ENCODE measurements at regions not wholly inside any gene's neighbourhood (a gene's known extent, or its start where the extent isn't known, plus 50 kb on each side); places are given as distances from the start of the nearest gene placed in this dataset.
A peak's percentile ranks its signal among the peaks of the same experiment; 100 is the strongest.

DNA sequence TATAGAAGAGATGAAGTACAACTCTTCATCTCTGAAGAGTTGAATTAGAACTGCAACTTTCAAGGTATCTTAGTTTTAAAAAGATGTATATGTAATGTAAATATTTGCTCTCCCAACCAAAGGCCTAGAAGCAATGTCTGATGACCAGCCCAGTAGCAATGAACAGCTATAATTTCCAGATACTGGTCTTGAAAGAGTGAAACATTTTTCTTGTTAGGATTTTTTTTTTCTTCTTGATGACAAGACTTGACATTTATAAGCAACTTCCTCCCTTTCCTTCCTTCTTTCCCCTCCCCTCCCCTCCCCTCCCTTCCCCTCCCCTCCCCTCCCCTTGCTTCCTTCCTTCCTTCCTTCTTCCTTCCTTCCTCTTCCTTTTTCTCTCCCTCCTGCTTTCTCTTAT, 423.4 kb downstream of the ZIC1 start:
- no peak overlapping the region for H3K4me3 ChIP-seq (ENCODE audit: control insufficient read depth, low read depth, low read length)
- TF ChIP-seq CTCF (IDR thresholded peaks at IDR 0.05; ENCODE audit: control insufficient read depth, insufficient read depth, low read depth, low read length, missing control alignments), result no peak
- DNase-seq (ENCODE audit: low read depth), result no peak

DNA sequence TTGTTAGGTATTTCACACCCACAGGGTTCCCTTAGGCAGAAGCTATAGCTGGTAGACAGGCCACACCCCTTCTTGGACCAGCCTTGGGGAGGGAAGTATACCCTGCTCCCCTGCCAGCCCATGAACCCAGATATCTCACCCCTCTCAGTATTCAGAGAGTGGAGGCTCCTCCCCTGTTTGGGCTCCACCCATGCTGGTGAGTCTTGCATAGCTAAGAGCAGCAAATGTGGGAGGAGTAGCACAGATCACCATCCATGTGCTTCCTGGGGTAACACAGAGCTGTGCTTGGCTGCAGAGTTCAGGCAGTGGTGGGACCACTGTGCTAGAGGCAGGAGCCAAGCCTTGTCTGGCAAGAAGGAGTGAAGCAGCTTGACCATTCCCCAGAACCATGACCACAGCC, 427.2 kb downstream of the ZIC1 start:
- no peak overlapping the region for H3K4me3 ChIP-seq (ENCODE audit: control insufficient read depth, low read depth, low read length)
- no peak for TF ChIP-seq CTCF (IDR thresholded peaks at IDR 0.05; ENCODE audit: control insufficient read depth, insufficient read depth, low read depth, low read length, missing control alignments)
- DNase-seq (ENCODE audit: low read depth), result no peak

DNA sequence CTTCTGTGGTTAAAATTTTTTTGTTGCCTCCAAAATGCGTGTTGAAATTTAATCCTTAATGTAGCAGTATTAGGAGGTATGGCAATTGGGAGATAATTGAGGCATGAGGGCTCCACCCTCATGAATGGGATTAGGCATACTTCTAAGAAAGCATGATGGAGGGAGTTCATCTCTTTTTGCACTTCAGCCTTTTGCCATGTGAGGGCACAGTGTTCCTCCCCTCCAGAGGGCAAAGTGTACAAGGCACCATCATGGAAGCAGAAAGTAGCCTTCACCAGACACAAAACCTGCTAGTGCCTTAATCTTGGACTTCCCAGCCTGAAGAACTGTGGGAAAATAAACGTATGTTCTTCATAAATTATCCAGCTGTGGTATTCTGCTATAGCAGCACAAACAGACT, 429.5 kb downstream of the ZIC1 start:
- peak; percentile 27 for TF ChIP-seq CTCF (IDR thresholded peaks at IDR 0.05; ENCODE audit: control insufficient read depth, insufficient read depth, low read depth, low read length, missing control alignments)
- H3K4me3 ChIP-seq (ENCODE audit: control insufficient read depth, low read depth, low read length), result no peak overlapping the region
- no peak for DNase-seq (ENCODE audit: low read depth)

GRCh38 chr3:147843331-147843730, 434.2 kb downstream of the ZIC1 start:
- no peak for TF ChIP-seq CTCF (IDR thresholded peaks at IDR 0.05; ENCODE audit: control insufficient read depth, insufficient read depth, low read depth, low read length, missing control alignments)
- H3K4me3 ChIP-seq (ENCODE audit: control insufficient read depth, low read depth, low read length), result no peak overlapping the region
- DNase-seq (ENCODE audit: low read depth), result no peak

DNA sequence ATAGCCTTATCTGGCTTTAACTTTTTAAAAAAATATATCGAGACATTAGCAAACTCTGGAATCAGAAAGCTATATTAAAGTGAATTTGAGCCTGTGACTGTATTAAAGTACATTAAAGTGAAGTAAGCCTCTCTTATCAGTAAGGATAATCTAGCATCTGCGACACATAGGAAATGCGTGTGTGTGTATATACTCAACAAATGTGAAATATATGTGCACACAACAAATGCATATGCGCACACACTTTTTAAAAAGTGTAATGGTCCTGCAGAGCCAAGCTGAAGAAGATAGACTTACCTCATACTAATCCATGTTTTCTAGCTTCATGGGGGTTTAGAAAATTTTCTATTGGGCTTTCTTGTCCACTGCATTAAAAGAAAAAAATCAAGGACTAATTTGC, 437.1 kb downstream of the ZIC1 start:
- H3K4me3 ChIP-seq (ENCODE audit: control insufficient read depth, low read depth, low read length), result no peak overlapping the region
- TF ChIP-seq CTCF (IDR thresholded peaks at IDR 0.05; ENCODE audit: control insufficient read depth, insufficient read depth, low read depth, low read length, missing control alignments), result no peak
- DNase-seq (ENCODE audit: low read depth), result no peak

- H3K4me3 ChIP-seq (ENCODE audit: control insufficient read depth, low read depth, low read length), result no peak overlapping the region
- TF ChIP-seq CTCF (IDR thresholded peaks at IDR 0.05; ENCODE audit: control insufficient read depth, insufficient read depth, low read depth, low read length, missing control alignments), result no peak
- DNase-seq (ENCODE audit: low read depth), result no peak
Observed at GRCh38 chr3:147846854-147847478, 437.8 kb downstream of the ZIC1 start.

- DNase-seq (ENCODE audit: low read depth), result no peak
- no peak overlapping the region for H3K4me3 ChIP-seq (ENCODE audit: control insufficient read depth, low read depth, low read length)
- TF ChIP-seq CTCF (IDR thresholded peaks at IDR 0.05; ENCODE audit: control insufficient read depth, insufficient read depth, low read depth, low read length, missing control alignments), result no peak
Observed at GRCh38 chr3:147851062-147851461, 441.9 kb downstream of the ZIC1 start.
